ENCODE measurements at regions not wholly inside any gene's neighbourhood (a gene's known extent, or its start where the extent isn't known, plus 50 kb on each side); places are given as distances from the start of the nearest gene placed in this dataset.
"Not testable (repeated sequence)": the region's sequence is repeated elsewhere in the genome, so short reads cannot be mapped to it uniquely, and the experiment has no call there.

GRCh38 chr18:65162086-65162485, 588.7 kb upstream of the CDH7 start:
- DNase-seq (ENCODE audit: low read depth, low spot score) = not testable (repeated sequence)

- no peak for DNase-seq (ENCODE audit: low read depth, low spot score)
These were observed 604.3 kb upstream of the CDH7 start for GRCh38 chr18:65146482-65147021.

GRCh38 chr18:65145312-65145711, 605.5 kb upstream of the CDH7 start:
- no peak for DNase-seq (ENCODE audit: low read depth, low spot score)

- no peak for DNase-seq (ENCODE audit: low read depth, low spot score)
These were observed 617.2 kb upstream of the CDH7 start for GRCh38 chr18:65133610-65134009.

GRCh38 chr18:65124633-65125032, 626.2 kb upstream of the CDH7 start:
- DNase-seq (ENCODE audit: low read depth, low spot score) = no peak

- DNase-seq (ENCODE audit: low read depth, low spot score) = no peak
These were observed 646.9 kb upstream of the CDH7 start for GRCh38 chr18:65103864-65104263.

- DNase-seq (ENCODE audit: low read depth, low spot score) = no peak
These were observed 657.5 kb upstream of the CDH7 start for GRCh38 chr18:65093346-65093745.

GRCh38 chr18:65091744-65092329, 659.0 kb upstream of the CDH7 start:
- no peak for DNase-seq (ENCODE audit: low read depth, low spot score)

- no peak for DNase-seq (ENCODE audit: low read depth, low spot score)
These were observed 667.9 kb upstream of the CDH7 start for GRCh38 chr18:65082907-65083306.

GRCh38 chr18:65081786-65082185, 669.0 kb upstream of the CDH7 start:
- no peak for DNase-seq (ENCODE audit: low read depth, low spot score)

GRCh38 chr18:65073060-65073550, 677.7 kb upstream of the CDH7 start:
- DNase-seq (ENCODE audit: low read depth, low spot score) = no peak

- DNase-seq (ENCODE audit: low read depth, low spot score) = no peak
These were observed 693.3 kb upstream of the CDH7 start for GRCh38 chr18:65057439-65058083.

GRCh38 chr18:65056575-65056974, 694.2 kb upstream of the CDH7 start:
- no peak for DNase-seq (ENCODE audit: low read depth, low spot score)

GRCh38 chr18:65049586-65049985, 701.2 kb upstream of the CDH7 start:
- no peak for DNase-seq (ENCODE audit: low read depth, low spot score)

GRCh38 chr18:65039578-65039977, 711.2 kb upstream of the CDH7 start:
- DNase-seq (ENCODE audit: low read depth, low spot score) = no peak

- DNase-seq (ENCODE audit: low read depth, low spot score) = no peak
These were observed 715.1 kb upstream of the CDH7 start for GRCh38 chr18:65035701-65036100.

GRCh38 chr18:65025756-65026155, 725.1 kb upstream of the CDH7 start:
- no peak for DNase-seq (ENCODE audit: low read depth, low spot score)

- DNase-seq (ENCODE audit: low read depth, low spot score) = no peak
These were observed 729.8 kb upstream of the CDH7 start for GRCh38 chr18:65021021-65021420.

- no peak for DNase-seq (ENCODE audit: low read depth, low spot score)
These were observed 732.6 kb upstream of the CDH7 start for GRCh38 chr18:65018184-65018583.

- DNase-seq (ENCODE audit: low read depth, low spot score) = no peak
These were observed 733.4 kb upstream of the CDH7 start for GRCh38 chr18:65017372-65017760.

GRCh38 chr18:65016631-65017371, 734.0 kb upstream of the CDH7 start:
- DNase-seq (ENCODE audit: low read depth, low spot score) = no peak

GRCh38 chr18:64994370-64994769, 756.4 kb upstream of the CDH7 start:
- no peak for DNase-seq (ENCODE audit: low read depth, low spot score)

GRCh38 chr18:64993695-64994094, 757.1 kb upstream of the CDH7 start:
- no peak for DNase-seq (ENCODE audit: low read depth, low spot score)
